IMR-90 (cell line): ENCODE measurements at regions not wholly inside any gene's neighbourhood (a gene's known extent, or its start where the extent isn't known, plus 50 kb on each side); places are given as distances from the start of the nearest gene placed in this dataset.

Experiments
- ATAC-seq: fragments of 200-7000 bp; cut with Tn5 transposase; 2 replicates; pipeline ENCODE4 v1.9.1; 2020; ENCODE audit warnings: low read depth, mild to moderate bottlenecking, moderate library complexity
- BruUV-seq: library from RNA; stranded (reverse); fragments of 400-500 nt; replicated peaks from 2 replicates; lab custom pipeline; 2021; lab: Mats Ljungman, UMichigan
- CTCF ChIA-PET: fragments of 300-600 bp; formaldehyde crosslinking; extraction: SDS; loops from one replicate; lab custom pipeline; 2021; ENCODE audit warnings: antibody characterized with exemption; lab: Yijun Ruan, JAX
- POLR2A ChIA-PET: fragments of 300-600 bp; sonication (Branson Sonifier 250); formaldehyde crosslinking; loops from one replicate; lab custom pipeline; 2022; ENCODE audit warnings: antibody characterized with exemption; ENCODE audit not compliant: unreplicated experiment; lab: Charles Lee
- DNase-seq: peaks from one replicate; pipeline ENCODE4 v3.0.0; 2013
- H2AFZ ChIP-seq: replicated peaks from 2 replicates; pipeline ENCODE3; 2013; ENCODE audit warnings: low read length, mild to moderate bottlenecking; ENCODE audit not compliant: poor library complexity
- H2AK5ac ChIP-seq: 2 replicates; pipeline ENCODE4 v1.6.1; 2013; ENCODE audit warnings: low read depth, low read length, inconsistent platforms
- H2AK9ac ChIP-seq: replicated peaks from 2 replicates; pipeline ENCODE3; 2013; ENCODE audit warnings: mild to moderate bottlenecking, low read depth, low read length, moderate library complexity; ENCODE audit not compliant: poor library complexity
- H2BK120ac ChIP-seq: 2 replicates; pipeline ENCODE4 v1.6.1; 2013; ENCODE audit warnings: low read depth, low read length, inconsistent platforms
- H2BK15ac ChIP-seq: 3 replicates; pipeline ENCODE4 v1.6.1; 2013; ENCODE audit warnings: low read depth, low read length, inconsistent platforms
- H2BK20ac ChIP-seq: 2 replicates; pipeline ENCODE4 v1.6.1; 2013; ENCODE audit warnings: low read depth, mild to moderate bottlenecking, inconsistent platforms, low read length, moderate library complexity
- H2BK5ac ChIP-seq: 2 replicates; pipeline ENCODE4 v1.6.1; 2013; ENCODE audit warnings: mild to moderate bottlenecking, low read depth, low read length, inconsistent platforms; ENCODE audit not compliant: poor library complexity, severe bottlenecking
- H3K14ac ChIP-seq: replicated peaks from 2 replicates; pipeline ENCODE4 v1.6.1; 2013; ENCODE audit warnings: low read depth, low read length, inconsistent platforms
- H3K18ac ChIP-seq: 2 replicates; pipeline ENCODE4 v1.6.1; 2013; ENCODE audit warnings: low read depth, low read length, control low read depth
- H3K23ac ChIP-seq: 2 replicates; pipeline ENCODE4 v1.6.1; 2013; ENCODE audit warnings: low read depth, low read length, inconsistent platforms
- H3K27ac ChIP-seq: 2 replicates; pipeline ENCODE4 v1.5.1; 2013; ENCODE audit warnings: mild to moderate bottlenecking, control low read depth, low read length; ENCODE audit not compliant: insufficient read depth
- H3K27me3 ChIP-seq: 2 replicates; pipeline ENCODE4 v1.6.1; 2013; ENCODE audit warnings: low read length; ENCODE audit not compliant: control insufficient read depth, insufficient read depth
- H3K36me3 ChIP-seq: 2 replicates; pipeline ENCODE4 v1.6.1; 2013; ENCODE audit warnings: low read length, mixed read lengths; ENCODE audit not compliant: control insufficient read depth, insufficient read depth
- H3K4ac ChIP-seq: 2 replicates; pipeline ENCODE4 v1.6.1; 2013; ENCODE audit warnings: low read depth, low read length, inconsistent platforms
- H3K4me1 ChIP-seq: 2 replicates; pipeline ENCODE4 v1.6.1; 2013; ENCODE audit warnings: low read length, mixed read lengths; ENCODE audit not compliant: control insufficient read depth, insufficient read depth
- H3K4me2 ChIP-seq: 2 replicates; pipeline ENCODE4 v1.6.1; 2013; ENCODE audit warnings: low read depth, mild to moderate bottlenecking, control low read depth, low read length, moderate library complexity
- H3K4me3 ChIP-seq: 2 replicates; pipeline ENCODE4 v1.5.1; 2013; ENCODE audit warnings: low read depth, mild to moderate bottlenecking, control low read depth, low read length, moderate library complexity; ENCODE audit not compliant: insufficient read depth
- H3K56ac ChIP-seq: 2 replicates; pipeline ENCODE4 v1.6.1; 2013; ENCODE audit warnings: low read length, inconsistent platforms; ENCODE audit not compliant: insufficient read depth; ENCODE audit errors: extremely low read depth
- H3K79me1 ChIP-seq, 2 experiments: 2 replicates each; pipeline ENCODE4 v1.6.1; 2013; ENCODE audit warnings: low read length in 2 of 2, inconsistent platforms in 1 of 2, low read depth in 1 of 2
- H3K9ac ChIP-seq: 2 replicates; pipeline ENCODE4 v1.6.1; 2013; ENCODE audit warnings: low read depth, low read length, control low read depth
- H3K9me1 ChIP-seq: 2 replicates; pipeline ENCODE4 v1.6.1; 2013; ENCODE audit warnings: low read length, inconsistent platforms; ENCODE audit not compliant: insufficient read depth
- H3K9me3 ChIP-seq: 2 replicates; pipeline ENCODE4 v1.6.1; 2013; ENCODE audit warnings: low read length; ENCODE audit not compliant: control insufficient read depth, insufficient read depth
- H4K20me1 ChIP-seq: 2 replicates; pipeline ENCODE4 v1.6.1; 2013; ENCODE audit warnings: low read length, inconsistent platforms; ENCODE audit not compliant: insufficient read depth
- H4K5ac ChIP-seq: 2 replicates; pipeline ENCODE4 v1.6.1; 2013; ENCODE audit warnings: mild to moderate bottlenecking, low read depth, low read length, control low read depth
- H4K8ac ChIP-seq, 2 experiments: 2 replicates each; pipeline ENCODE4 v1.6.1; 2013; ENCODE audit warnings: low read depth in 2 of 2, low read length in 2 of 2, control low read depth in 1 of 2, inconsistent platforms in 1 of 2
- H4K91ac ChIP-seq: 2 replicates; pipeline ENCODE4 v1.6.1; 2013; ENCODE audit warnings: low read depth, low read length, inconsistent platforms; ENCODE audit not compliant: insufficient read depth
- MAFK ChIP-seq: IDR thresholded peaks from 2 replicates; pipeline ENCODE4 v1.6.1; 2012; ENCODE audit warnings: low read depth, low read length, improper control_type of control experiment
- RAD21 ChIP-seq: IDR thresholded peaks from 2 replicates; pipeline ENCODE4 v1.6.1; 2012; ENCODE audit warnings: low read length, improper control_type of control experiment
- RCOR1 ChIP-seq: IDR thresholded peaks from 2 replicates; pipeline ENCODE4 v1.6.1; 2012; ENCODE audit warnings: mild to moderate bottlenecking, low read length, improper control_type of control experiment; ENCODE audit not compliant: insufficient replicate concordance
- WGBS, 2 experiments: methylation state at CpG; one replicate each; pipeline versions ENCODE4 v1.1.5 to v1.1.7; 2013; ENCODE audit warnings: missing lambda C conversion rate in 2 of 2; ENCODE audit not compliant: insufficient read length in 1 of 2; ENCODE audit errors: extremely low coverage in 2 of 2; 5-methylcytosine and 5-hydroxymethylcytosine counted together
- dilution Hi-C: fragments of 300-500 bp; cut with HindIII; formaldehyde crosslinking; loops from one replicate; pipeline ENCODE4 v1.14.3; 2018; ENCODE audit warnings: low sequenced_read_pairs; ENCODE audit not compliant: unreplicated experiment
- in situ Hi-C: fragments of 300-500 bp; cut with MboI; formaldehyde crosslinking; loops from 3 replicates; pipeline ENCODE4 v1.14.3; 2019; ENCODE audit warnings: low sequenced_read_pairs, inconsistent platforms, mixed read lengths
- intact Hi-C: fragments of 100-400 bp; cut with micrococcal nuclease; formaldehyde crosslinking; loops from 2 replicates; pipeline ENCODE4 v1.10.0; 2022
- TF ChIP-seq, protein P1 (sequence below): fragments of 150-350 bp; IDR thresholded peaks from 2 replicates; pipeline ENCODE4 v1.6.1; 2016; ENCODE audit warnings: low read depth, mild to moderate bottlenecking, low read length, moderate library complexity, borderline replicate concordance

- Histone ChIP-seq H3K9me3 (no peaks in the 10 kb centered on the region), H2BK20ac (no peak overlapping the region), H3K9me1 (no peaks in the 10 kb centered on the region), H3K4me3 (no peak overlapping the region), H2BK120ac (no peak overlapping the region), H3K9ac (no peak overlapping the region), H2AK9ac (no peak overlapping the region), H4K8ac (no peak overlapping the region), H3K79me1 (no peaks in the 10 kb centered on the region), H3K36me3 (no peaks in the 10 kb centered on the region), H3K4ac (no peak overlapping the region), H2BK5ac (no peak overlapping the region), H4K91ac (no peak overlapping the region), H4K5ac (no peak overlapping the region), H2AK5ac (no peak overlapping the region), H3K56ac (no peak overlapping the region), H3K14ac (no peak overlapping the region), H2AFZ (no peak overlapping the region), H4K20me1 (no peaks in the 10 kb centered on the region), H3K4me1 (no peaks in the 10 kb centered on the region), H3K4me2 (no peak overlapping the region), H3K23ac (no peak overlapping the region), H2BK15ac (no peak overlapping the region), H3K27ac (no peak overlapping the region), H3K27me3 (peaks cover 2% of the 10 kb centered on the region; the same call in 1 of the 2 replicates), H3K18ac (no peak overlapping the region)
- ChIA-PET CTCF (no interaction called here), POLR2A (no interaction called here)
- in situ Hi-C loops: no loop called here
- no CpG with 5 or more reads among the region's 2 CpGs for WGBS, 2 experiments
- ATAC-seq: no peak
- intact Hi-C loops: no loop called here
- no peak for DNase-seq
- dilution Hi-C loops: no loop called here
- TF ChIP-seq RCOR1: no peak
- TF ChIP-seq RAD21: no peak
- TF ChIP-seq, protein P1, sequence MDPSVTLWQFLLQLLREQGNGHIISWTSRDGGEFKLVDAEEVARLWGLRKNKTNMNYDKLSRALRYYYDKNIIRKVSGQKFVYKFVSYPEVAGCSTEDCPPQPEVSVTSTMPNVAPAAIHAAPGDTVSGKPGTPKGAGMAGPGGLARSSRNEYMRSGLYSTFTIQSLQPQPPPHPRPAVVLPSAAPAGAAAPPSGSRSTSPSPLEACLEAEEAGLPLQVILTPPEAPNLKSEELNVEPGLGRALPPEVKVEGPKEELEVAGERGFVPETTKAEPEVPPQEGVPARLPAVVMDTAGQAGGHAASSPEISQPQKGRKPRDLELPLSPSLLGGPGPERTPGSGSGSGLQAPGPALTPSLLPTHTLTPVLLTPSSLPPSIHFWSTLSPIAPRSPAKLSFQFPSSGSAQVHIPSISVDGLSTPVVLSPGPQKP: no peak
- no peak for TF ChIP-seq MAFK
- no TSS peak for BruUV-seq
Measured at GRCh38 chr2:221120643-221121042, 451.5 kb downstream of the EPHA4 start.
